HPDE6-E6E7 (cell line): ENCODE measurements at regions not wholly inside any gene's neighbourhood (a gene's known extent, or its start where the extent isn't known, plus 50 kb on each side); places are given as distances from the start of the nearest gene placed in this dataset.

Source experiments
- DNase-seq: peaks from one replicate; pipeline ENCODE4 v3.0.0; 2011; ENCODE audit warnings: missing footprints; ENCODE audit errors: extremely low spot score

DNA sequence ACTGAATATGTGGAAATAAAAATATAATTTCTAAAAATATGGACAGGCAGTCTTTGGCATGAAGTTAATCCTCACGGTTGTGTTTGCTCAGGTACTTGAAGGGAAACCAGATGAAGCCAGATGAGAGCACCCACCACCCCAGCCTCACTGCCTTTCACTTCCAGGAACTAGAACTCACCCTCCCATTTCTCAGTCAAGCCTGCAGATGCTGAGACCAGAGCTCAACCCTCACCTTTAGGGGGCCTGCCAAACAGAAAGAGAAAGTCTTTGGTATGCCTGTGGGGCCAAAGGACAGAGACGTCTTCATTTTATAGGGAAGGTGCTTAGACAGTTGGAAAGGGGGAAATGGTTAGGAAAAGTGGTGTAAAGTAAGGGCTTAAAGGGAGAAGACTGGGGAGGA, 252.8 kb upstream of the PLET1 start:
- no peak for DNase-seq

GRCh38 chr11:112514011-112514740, 253.5 kb upstream of the PLET1 start:
- no peak for DNase-seq

DNA sequence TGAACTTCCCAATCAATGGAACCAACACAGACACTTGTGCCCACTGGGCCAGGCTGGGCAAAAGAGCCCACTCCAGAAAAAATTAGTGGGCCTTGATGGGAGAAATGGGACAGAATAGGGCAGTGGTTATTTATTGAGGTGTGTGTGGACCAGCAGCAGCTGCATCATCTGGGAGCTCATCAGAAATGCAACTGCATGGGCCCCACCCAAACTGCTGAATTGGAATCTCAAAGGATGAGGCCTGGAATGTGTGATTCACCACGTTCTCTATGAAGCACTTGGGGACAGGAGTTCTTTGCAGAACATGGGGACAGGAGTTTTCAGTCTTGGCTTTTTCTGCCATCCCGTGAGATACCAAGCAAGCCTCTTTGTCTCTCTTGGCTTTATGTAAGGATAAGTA, 255.6 kb upstream of the PLET1 start:
- DNase-seq, result no peak

GRCh38 chr11:112516755-112517154, 256.1 kb upstream of the PLET1 start:
- no peak for DNase-seq

- DNase-seq, result no peak
These were observed 257.7 kb upstream of the PLET1 start for GRCh38 chr11:112518371-112518770.

DNA sequence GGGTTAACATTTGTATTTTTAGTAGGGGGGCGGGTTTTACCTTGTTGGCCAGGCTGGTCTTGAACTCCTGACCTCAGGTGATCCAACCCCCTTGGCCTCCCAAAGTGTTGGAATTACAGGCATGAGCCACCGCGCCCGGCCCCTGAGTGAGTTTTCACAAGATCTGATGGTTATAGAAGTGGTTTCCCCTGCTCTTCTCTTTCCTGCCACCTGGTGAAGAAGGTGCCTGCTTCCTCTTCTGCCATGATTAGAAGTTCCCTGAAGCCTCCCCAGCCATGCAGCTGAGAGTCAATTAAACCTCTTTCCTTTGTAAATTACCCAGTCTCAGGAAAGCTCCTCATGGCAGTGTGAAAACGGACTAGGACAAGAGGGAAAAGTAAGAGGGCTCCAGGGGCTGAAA, 259.1 kb upstream of the PLET1 start:
- no peak for DNase-seq

GRCh38 chr11:112520354-112520753, 259.7 kb upstream of the PLET1 start:
- DNase-seq, result no peak

DNA sequence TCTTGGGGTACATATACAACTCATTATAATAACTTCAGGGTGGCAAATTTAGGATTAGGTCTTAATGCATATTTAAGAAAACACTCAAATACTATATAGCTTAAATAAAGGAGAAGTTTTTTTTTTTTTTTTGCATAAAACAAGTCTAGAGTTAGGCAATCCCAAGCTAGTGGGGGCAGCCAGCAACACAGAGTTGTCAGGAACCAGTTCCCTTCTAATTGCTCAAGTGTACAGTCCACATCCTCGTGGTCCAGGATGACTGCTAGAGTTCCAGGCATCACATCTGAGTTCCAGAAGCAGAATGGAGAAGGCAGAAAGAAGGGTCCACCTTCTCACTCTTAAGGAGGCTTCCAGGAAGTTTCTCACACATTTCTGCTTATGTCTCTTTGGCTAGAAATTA, 261.9 kb upstream of the PLET1 start:
- DNase-seq, result no peak

- DNase-seq, result no peak
These were observed 262.4 kb upstream of the PLET1 start for GRCh38 chr11:112523031-112523430.

- DNase-seq, result no peak
These were observed 262.8 kb upstream of the PLET1 start for GRCh38 chr11:112523477-112523876.

DNA sequence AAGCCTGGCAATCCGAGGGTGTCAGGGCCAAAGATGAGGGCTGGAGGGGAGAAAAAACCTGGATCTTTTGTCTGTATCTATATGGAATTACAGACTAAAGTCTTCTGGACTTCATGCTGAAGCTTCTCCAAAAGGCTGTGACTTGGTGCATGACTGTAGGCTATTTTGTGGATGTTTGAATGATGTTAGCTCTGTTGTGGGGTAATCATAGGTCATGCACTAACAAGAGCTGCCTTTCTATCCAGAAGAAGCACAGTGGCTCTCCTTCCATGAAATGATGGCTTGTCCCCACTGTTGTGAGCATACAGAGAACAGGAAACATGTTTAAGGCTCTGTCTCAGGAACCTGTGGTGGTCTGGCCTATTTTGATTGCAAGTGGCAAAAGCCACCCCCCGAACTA, 263.3 kb upstream of the PLET1 start:
- DNase-seq, result no peak

DNA sequence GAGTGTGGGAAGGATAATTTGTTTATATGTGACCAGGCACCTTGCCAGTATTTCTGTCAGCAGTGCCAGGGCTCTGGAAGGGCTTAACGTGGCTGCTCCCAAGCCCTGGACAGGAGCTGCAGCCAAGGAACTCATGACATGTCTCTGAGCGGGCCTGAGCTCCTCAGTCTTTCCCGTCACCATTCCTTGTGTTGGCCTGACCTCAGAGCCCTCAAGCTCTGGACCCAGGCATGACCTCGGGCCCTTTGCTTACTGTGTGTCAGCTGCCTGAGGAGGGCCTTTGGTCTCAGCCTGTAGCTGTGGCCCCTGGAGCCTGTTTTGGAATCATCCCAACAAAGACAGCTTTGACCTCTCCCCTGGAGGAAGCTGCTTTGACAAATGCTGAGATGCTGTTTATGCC, 264.1 kb upstream of the PLET1 start:
- DNase-seq, result no peak

DNA sequence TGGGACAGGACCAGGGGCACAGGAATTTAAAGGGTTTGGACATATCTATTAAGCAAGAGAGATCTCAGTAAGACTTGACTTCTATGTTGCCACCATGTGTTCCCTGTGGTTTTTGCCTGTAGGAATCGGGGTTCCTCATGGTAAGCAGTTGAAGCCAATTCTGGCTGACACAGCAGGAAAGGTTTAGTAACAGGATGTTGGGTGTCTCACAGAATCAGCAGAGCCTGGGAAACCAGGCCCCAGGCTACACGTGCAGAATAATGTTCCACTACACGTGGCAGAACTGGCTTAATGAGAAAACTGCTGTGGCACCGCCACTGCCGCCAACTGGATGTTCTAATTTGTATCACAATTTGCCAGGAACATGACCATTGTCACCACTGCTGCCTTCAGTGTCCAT, 264.6 kb upstream of the PLET1 start:
- no peak for DNase-seq

- DNase-seq, result no peak
These were observed 265.4 kb upstream of the PLET1 start for GRCh38 chr11:112525844-112526590.

GRCh38 chr11:112526699-112527416, 266.2 kb upstream of the PLET1 start:
- no peak for DNase-seq

- DNase-seq, result no peak
These were observed 268.4 kb upstream of the PLET1 start for GRCh38 chr11:112529071-112529470.

DNA sequence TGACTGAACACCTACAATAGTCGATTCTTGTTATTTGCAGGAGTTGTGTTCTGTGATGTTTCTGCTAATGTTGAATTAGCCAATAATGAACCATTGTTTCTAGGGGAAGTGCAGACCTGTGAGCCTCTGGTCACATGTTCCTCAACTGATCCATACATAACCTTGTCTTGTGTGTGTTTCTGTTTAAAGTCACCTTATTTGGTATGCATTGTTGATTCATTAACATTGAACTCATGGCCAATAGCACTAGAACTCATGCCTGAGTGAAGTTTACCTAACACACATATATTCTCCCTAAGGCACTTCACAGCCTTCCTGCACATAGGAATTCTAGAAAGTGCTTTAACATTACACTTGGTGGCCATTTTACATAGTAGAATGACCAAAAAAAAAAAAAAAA, 271.8 kb upstream of the PLET1 start:
- DNase-seq, result no peak

GRCh38 chr11:112533682-112534081, 273.0 kb upstream of the PLET1 start:
- no peak for DNase-seq

- no peak for DNase-seq
These were observed 273.5 kb upstream of the PLET1 start for GRCh38 chr11:112534208-112534607.

DNA sequence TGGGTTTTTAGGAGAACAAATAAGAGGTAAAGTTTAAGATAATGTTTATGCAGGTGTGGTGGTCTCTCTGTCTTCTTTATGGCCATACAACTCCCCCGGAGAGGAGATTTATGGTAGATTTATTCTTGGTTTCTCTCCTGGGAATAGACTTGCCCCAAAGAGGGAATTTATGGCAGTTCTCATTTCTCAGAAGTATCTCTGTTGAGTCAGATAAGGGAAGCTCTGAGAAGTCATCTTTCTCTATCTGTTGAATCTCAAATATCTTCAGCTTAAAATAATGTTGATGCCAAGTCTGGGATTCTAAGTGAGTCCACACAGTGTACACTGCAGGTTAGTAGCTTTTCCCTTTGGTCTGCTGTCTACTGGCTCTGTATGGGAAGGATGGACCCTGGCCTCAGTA, 276.4 kb upstream of the PLET1 start:
- no peak for DNase-seq

- peak; percentile 10 for DNase-seq
These were observed 277.2 kb upstream of the PLET1 start for GRCh38 chr11:112537846-112538330.

DNA sequence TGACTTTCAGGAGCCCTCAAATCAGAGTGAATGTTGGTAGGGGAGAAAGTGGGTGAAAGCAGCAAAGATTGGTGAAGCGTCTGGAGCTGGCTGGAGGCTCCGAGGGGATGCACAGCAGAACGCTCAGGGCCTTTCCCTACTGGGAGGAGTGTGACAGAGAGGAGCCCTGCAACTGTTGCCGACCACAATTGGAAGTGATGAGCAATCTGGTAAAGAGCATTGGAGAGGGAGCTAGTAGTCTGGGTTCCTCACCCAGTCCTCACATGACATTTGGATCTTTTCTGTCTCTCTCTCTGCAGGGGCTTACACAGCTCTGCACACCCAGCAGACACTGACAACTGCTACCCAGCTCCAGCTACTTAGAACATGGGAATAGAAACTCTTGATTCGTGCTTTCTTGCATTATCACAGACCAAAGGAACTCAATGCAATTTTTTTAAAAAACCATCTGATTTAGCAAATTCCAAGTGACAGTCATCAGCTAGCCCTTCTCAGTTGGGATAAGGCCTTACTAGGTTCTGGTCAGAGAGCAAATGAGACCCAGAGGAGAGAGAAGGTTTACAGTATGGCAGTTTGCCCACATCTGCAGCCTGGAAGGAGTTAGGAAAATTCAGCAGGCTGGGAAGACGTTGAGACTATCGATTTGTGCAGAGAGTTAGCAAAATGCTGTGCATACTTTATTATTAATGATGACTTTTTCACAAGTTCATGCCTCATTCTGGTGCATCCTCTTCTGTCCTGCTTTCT, 278.0 kb upstream of the PLET1 start:
- DNase-seq, result no peak
